Liver (tissue), 8 donors: ENCODE measurements at regions not wholly inside any gene's neighbourhood (a gene's known extent, or its start where the extent isn't known, plus 50 kb on each side); places are given as distances from the start of the nearest gene placed in this dataset.
"Not testable (repeated sequence)": the region's sequence is repeated elsewhere in the genome, so short reads cannot be mapped to it uniquely, and the experiment has no call there.

ENCODE experiments used
- DNase-seq: peaks from one replicate; pipeline ENCODE4 v3.0.0-alpha.2; 2017; ENCODE audit warnings: low spot score
- H3K27ac ChIP-seq, 2 donors: one replicate each; pipeline ENCODE4 v1.7.0; 2013; ENCODE audit warnings: inconsistent platforms in 2 of 2, low read length in 2 of 2, control low read depth in 1 of 2, low read depth in 1 of 2, mild to moderate bottlenecking in 1 of 2
- H3K27me3 ChIP-seq, 4 donors: one replicate each; pipeline versions ENCODE4 v1.6.1 to v1.7.0; 2013; ENCODE audit warnings: low read length in 3 of 4, inconsistent platforms in 1 of 4, mild to moderate bottlenecking in 1 of 4, moderate library complexity in 1 of 4; ENCODE audit not compliant: control insufficient read depth in 4 of 4, insufficient read depth in 4 of 4
- H3K36me3 ChIP-seq, 4 donors: one replicate each; pipeline versions ENCODE4 v1.6.1 to v1.7.0; 2013; ENCODE audit warnings: low read length in 3 of 4, mild to moderate bottlenecking in 3 of 4, low read depth in 1 of 4, moderate library complexity in 1 of 4; ENCODE audit not compliant: control insufficient read depth in 4 of 4, insufficient read depth in 3 of 4
- H3K4me1 ChIP-seq, 4 donors: one replicate each; pipeline versions ENCODE4 v1.6.1 to v1.7.0; 2013; ENCODE audit warnings: low read length in 3 of 4, mild to moderate bottlenecking in 3 of 4, moderate library complexity in 1 of 4; ENCODE audit not compliant: control insufficient read depth in 4 of 4, insufficient read depth in 4 of 4
- H3K4me3 ChIP-seq, 3 donors: one replicate each; pipeline versions ENCODE4 v1.6.1 to v1.7.0; 2013; ENCODE audit warnings: low read length in 3 of 3, control low read depth in 1 of 3, low read depth in 1 of 3, mild to moderate bottlenecking in 1 of 3
- H3K9ac ChIP-seq, 2 donors: one replicate each; pipeline ENCODE4 v1.7.0; 2013; ENCODE audit warnings: low read length in 2 of 2, mild to moderate bottlenecking in 2 of 2, moderate library complexity in 2 of 2, control low read depth in 1 of 2, low read depth in 1 of 2
- H3K9me3 ChIP-seq, 4 donors: one replicate each; pipeline versions ENCODE4 v1.6.1 to v1.7.0; 2013; ENCODE audit warnings: low read length in 3 of 4; ENCODE audit not compliant: control insufficient read depth in 4 of 4
- ATF3 ChIP-seq: IDR thresholded peaks from 2 replicates; pipeline ENCODE4 v1.6.1; 2016; ENCODE audit warnings: antibody characterized with exemption
- CTCF ChIP-seq: fragments of 150-350 bp; IDR thresholded peaks from 2 replicates; pipeline ENCODE4 v1.5.1; 2017; ENCODE audit warnings: improper control_type of control experiment, low read depth, low read length; ENCODE audit not compliant: missing input control
- EGR1 ChIP-seq, 2 donors: IDR thresholded peaks; 2 replicates each; pipeline ENCODE4 v1.6.1; 2016 to 2018; ENCODE audit warnings: antibody characterized with exemption in 2 of 2, low read depth in 2 of 2
- FOXA1 ChIP-seq: IDR thresholded peaks from 2 replicates; pipeline ENCODE4 v1.6.1; 2016; ENCODE audit warnings: antibody characterized with exemption
- FOXA2 ChIP-seq: IDR thresholded peaks from 2 replicates; pipeline ENCODE4 v1.6.1; 2016; ENCODE audit warnings: antibody characterized with exemption
- GABPA ChIP-seq, 2 donors: IDR thresholded peaks in 1 of 2; conservative IDR thresholded peaks in 1 of 2; 2 replicates each; pipeline ENCODE4 v1.6.1; 2016; ENCODE audit warnings: antibody characterized with exemption in 2 of 2, mild to moderate bottlenecking in 1 of 2, moderate library complexity in 1 of 2
- HNF4A ChIP-seq, 2 donors: conservative IDR thresholded peaks; 2 replicates each; pipeline ENCODE4 v1.6.1; 2016; ENCODE audit warnings: antibody characterized with exemption in 2 of 2, mild to moderate bottlenecking in 2 of 2
- HNF4G ChIP-seq: IDR thresholded peaks from 2 replicates; pipeline ENCODE4 v1.6.1; 2016; ENCODE audit warnings: antibody characterized with exemption
- JUND ChIP-seq, 2 donors: IDR thresholded peaks; 2 replicates each; pipeline ENCODE4 v1.6.1; 2016; ENCODE audit warnings: antibody characterized with exemption in 2 of 2
- NR2F2 ChIP-seq: IDR thresholded peaks from 2 replicates; pipeline ENCODE4 v1.6.1; 2016; ENCODE audit warnings: antibody characterized with exemption
- RAD21 ChIP-seq, 2 donors: IDR thresholded peaks; 2 replicates each; pipeline ENCODE4 v1.6.1; 2016; ENCODE audit warnings: antibody characterized with exemption in 2 of 2, mild to moderate bottlenecking in 2 of 2
- REST ChIP-seq: IDR thresholded peaks from 2 replicates; pipeline ENCODE4 v1.6.1; 2016; ENCODE audit warnings: antibody characterized with exemption, mild to moderate bottlenecking
- RXRA ChIP-seq, 2 donors: IDR thresholded peaks; 2 replicates each; pipeline ENCODE4 v1.6.1; 2017 to 2018; ENCODE audit warnings: antibody characterized with exemption in 2 of 2, mild to moderate bottlenecking in 1 of 2
- SP1 ChIP-seq: IDR thresholded peaks from 2 replicates; pipeline ENCODE4 v1.6.1; 2018; ENCODE audit warnings: antibody characterized with exemption, mild to moderate bottlenecking
- TAF1 ChIP-seq: conservative IDR thresholded peaks from 2 replicates; pipeline ENCODE4 v1.6.1; 2016; ENCODE audit warnings: antibody characterized with exemption, mild to moderate bottlenecking
- YY1 ChIP-seq: IDR thresholded peaks from 2 replicates; pipeline ENCODE4 v1.6.1; 2016; ENCODE audit warnings: antibody characterized with exemption, mild to moderate bottlenecking
- ZBTB33 ChIP-seq: IDR thresholded peaks from 2 replicates; pipeline ENCODE4 v1.6.1; 2016; ENCODE audit warnings: antibody characterized with exemption
- WGBS: extraction: QIAGEN DNeasy Blood & Tissue Kit; methylation state at CpG from one replicate; pipeline ENCODE4 v1.1.7; 2013; 5-methylcytosine and 5-hydroxymethylcytosine counted together
- donor health status: healthy.
- donor health status: healthy.
- donor health status: healthy.
- donor health status: healthy.
- donor health status: healthy.

- 94% methylated on average over 2 of the region's 2 CpGs for WGBS
- TF ChIP-seq EGR1 (IDR thresholded peaks at IDR 0.05; ENCODE audit: low read depth in 2 of 2) (no peak), FOXA2 (no peak), CTCF (no peak), REST (no peak), GABPA (IDR thresholded peaks at IDR 0.05 in 1 of 2, conservative IDR thresholded peaks at IDR 0.05 in 1 of 2) (no peak), ATF3 (no peak), FOXA1 (no peak), ZBTB33 (no peak), RXRA (IDR thresholded peaks at IDR 0.05) (no peak), HNF4G (no peak), RAD21 (IDR thresholded peaks at IDR 0.05) (no peak), HNF4A (conservative IDR thresholded peaks at IDR 0.05) (no peak), YY1 (no peak), JUND (IDR thresholded peaks at IDR 0.05) (no peak), NR2F2 (no peak), TAF1 (no peak), SP1 (no peak)
- no peaks in the 10 kb centered on the region for H3K9me3 ChIP-seq
- H3K9ac ChIP-seq, result no peak overlapping the region
- H3K4me3 ChIP-seq, result no peak overlapping the region
- DNase-seq, result no peak
- H3K27ac ChIP-seq, result peak overlapping the region in 1 of 2 donors; percentile 47
- H3K27me3 ChIP-seq, result no peaks in the 10 kb centered on the region
- H3K4me1 ChIP-seq, result peaks cover 0 to 4% (median 2%) of the 10 kb centered on the region in 4 donors
- H3K36me3 ChIP-seq, result no peaks in the 10 kb centered on the region
Measured at GRCh38 chr13:50230662-50230978, 215.4 kb downstream of the KCNRG start.

- not testable (repeated sequence) for H3K4me1 ChIP-seq, H3K4me3 ChIP-seq, H3K9ac ChIP-seq, H3K27ac ChIP-seq, DNase-seq, H3K27me3 ChIP-seq, H3K36me3 ChIP-seq, H3K9me3 ChIP-seq
- WGBS, result 96% methylated on average over 5 of the region's 5 CpGs
Measured at GRCh38 chr13:50233574-50233973, 218.3 kb downstream of the KCNRG start.
